Amygdala (tissue), 56 donors: ENCODE measurements at regions not wholly inside any gene's neighbourhood (a gene's known extent, or its start where the extent isn't known, plus 50 kb on each side); places are given as distances from the start of the nearest gene placed in this dataset.

Source experiments
- DNase-seq, 56 donors: peaks; one replicate each; lab custom pipeline; 2025; lab: John Stamatoyannopoulos, UW

GRCh38 chr10:84991301-84991700 lies 662.9 kb downstream of the CCSER2 start:
- no peak for DNase-seq

- DNase-seq, result no peak
Measured at GRCh38 chr10:84993251-84994035, 665.1 kb downstream of the CCSER2 start.

DNA sequence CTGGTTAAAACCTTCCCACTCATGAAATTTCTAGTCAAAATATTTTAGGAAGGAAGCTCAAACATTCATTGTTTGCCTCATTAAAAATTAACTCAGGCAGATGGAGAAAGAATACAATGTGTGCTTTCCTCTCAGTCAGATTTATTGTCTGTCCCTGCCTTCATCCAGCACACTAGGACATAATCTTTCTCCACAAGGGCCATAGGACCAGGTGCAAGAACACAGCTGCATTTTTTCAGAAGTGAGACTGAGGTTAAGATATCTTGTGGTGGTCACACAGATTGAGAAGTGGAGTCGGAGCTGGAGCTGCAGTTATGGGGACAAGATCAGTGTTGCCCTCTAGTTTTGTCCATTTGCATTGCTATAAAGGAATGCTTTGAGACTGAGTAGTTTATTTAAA lies 666.3 kb downstream of the CCSER2 start:
- no peak for DNase-seq

DNA sequence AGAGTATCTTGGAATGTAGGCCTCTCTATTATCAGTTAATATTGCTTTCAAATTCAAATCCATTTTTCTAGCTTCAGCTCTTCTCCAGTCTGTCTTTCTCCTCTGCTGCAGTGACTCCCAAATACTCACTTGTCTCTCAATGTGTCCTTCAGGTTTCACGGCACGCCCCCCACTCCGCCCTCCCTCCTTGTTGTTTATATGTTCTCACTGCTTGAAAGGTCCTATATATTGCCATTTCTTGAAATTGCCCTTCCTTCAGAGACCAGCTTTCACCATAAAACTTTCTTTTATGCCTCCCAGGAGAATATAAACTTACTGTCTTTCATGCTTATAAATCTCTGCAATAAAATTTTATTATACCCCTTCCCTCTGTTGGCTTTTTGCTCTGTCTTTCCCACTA lies 668.2 kb downstream of the CCSER2 start:
- no peak for DNase-seq

GRCh38 chr10:84997870-84998269 lies 669.5 kb downstream of the CCSER2 start:
- no peak for DNase-seq

DNA sequence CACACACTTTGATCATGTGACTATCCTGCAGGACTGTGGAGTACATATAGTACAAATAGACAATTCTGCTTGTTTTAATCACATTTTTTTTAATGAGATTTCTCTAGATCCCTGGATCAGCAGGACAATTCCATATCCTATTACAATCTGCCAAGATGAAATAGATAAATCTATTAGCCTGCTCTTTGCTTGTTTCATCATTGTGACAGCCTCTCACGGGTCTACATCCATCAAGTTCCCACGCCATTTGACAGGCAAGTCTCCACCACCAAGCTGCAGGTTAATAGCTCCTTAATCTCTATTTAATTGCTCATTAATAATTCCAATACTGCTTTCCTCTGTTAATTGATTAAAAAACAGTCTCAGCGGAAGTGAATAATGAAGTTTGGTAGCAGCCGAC lies 671.5 kb downstream of the CCSER2 start:
- DNase-seq, result no peak

- DNase-seq, result no peak
Measured at GRCh38 chr10:85003083-85003482, 674.7 kb downstream of the CCSER2 start.

- no peak for DNase-seq
Measured at GRCh38 chr10:85008488-85009184, 680.2 kb downstream of the CCSER2 start.

GRCh38 chr10:85012305-85012704 lies 683.9 kb downstream of the CCSER2 start:
- no peak for DNase-seq

GRCh38 chr10:85026878-85027467 lies 698.6 kb downstream of the CCSER2 start:
- no peak for DNase-seq

DNA sequence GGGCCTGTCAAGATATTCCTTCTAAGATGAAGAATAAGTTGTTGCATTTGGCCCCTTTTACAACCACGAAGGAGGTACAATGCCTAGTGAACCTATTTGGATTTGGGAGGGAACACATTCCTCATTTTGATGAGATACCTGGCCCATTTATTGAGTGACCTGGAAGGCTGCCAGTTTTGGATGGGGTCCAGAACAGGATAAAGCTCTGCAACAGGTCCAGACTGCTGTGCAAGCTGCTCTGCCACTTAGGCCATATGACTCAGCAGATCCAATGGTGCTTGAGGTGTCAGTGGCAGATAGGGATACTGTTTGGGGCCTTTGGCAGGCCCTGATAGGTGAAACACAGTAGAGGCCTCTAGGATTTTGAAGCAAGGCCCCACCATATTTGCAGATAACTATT lies 704.6 kb downstream of the CCSER2 start:
- no peak for DNase-seq

- no peak for DNase-seq
Measured at GRCh38 chr10:85036661-85037060, 708.3 kb downstream of the CCSER2 start.

GRCh38 chr10:85039311-85039710 lies 710.9 kb downstream of the CCSER2 start:
- no peak for DNase-seq

DNA sequence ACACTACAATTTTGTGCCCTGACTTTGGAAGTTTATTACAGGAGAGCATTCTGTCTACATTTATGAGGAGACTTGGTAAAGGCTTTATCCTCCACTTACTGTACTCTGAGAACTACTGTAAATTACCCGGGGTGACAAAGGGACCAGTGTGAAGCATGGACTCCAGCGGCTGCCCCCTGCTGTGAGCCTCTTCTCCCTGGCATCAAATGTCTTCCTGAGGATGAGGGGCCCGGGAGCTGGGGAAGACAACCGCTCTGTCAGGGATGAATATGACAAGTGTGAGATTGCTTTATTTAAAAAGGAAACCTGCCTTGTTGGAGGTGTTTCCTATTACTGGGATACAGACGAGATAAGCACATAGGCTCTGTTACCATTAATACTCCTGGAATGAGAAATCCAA lies 714.8 kb downstream of the CCSER2 start:
- DNase-seq, result no peak

- DNase-seq, result no peak
Measured at GRCh38 chr10:85045046-85045445, 716.7 kb downstream of the CCSER2 start.

GRCh38 chr10:85047170-85047834 lies 718.9 kb downstream of the CCSER2 start:
- no peak for DNase-seq

- DNase-seq, result no peak
Measured at GRCh38 chr10:85047979-85048378, 719.6 kb downstream of the CCSER2 start.

DNA sequence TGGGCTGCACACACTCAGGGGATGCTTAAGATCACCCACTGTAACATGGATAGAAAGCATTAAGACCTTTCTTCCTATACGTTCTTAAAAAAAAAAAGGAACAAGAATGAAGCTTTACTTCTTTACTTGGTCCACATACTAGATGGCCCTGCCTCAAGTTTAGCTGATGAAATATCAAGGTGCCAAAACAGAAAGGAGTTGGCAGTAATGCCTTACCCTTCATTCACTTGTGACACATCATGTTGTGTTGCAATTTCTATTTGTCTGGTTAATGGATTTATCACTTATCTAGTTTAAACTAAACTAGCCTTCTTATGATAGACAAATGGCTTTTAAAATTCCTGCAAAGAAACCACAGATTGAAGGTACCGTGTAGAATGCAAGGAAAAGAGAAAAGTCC lies 720.3 kb downstream of the CCSER2 start:
- no peak for DNase-seq

DNA sequence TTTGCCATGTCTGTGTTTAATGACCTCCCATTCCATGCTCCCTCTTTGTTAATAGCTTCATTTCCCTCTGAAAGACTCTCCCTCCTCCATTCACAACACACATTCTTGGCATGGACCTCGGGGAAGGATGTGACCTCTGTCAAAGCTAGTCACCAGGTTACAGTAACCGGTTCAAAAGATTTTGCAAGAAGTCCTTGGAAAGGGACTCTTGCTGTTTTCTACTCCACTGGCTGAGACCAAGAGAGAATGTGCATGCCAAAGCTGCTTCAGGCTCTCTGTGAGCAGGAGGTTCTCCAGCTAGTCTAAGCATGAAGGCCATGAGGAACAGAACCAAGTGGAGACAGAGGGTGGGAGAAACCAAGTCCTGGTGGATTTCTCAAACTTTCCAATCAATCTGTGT lies 732.6 kb downstream of the CCSER2 start:
- DNase-seq, result no peak

GRCh38 chr10:85061401-85061800 lies 733.0 kb downstream of the CCSER2 start:
- no peak for DNase-seq

GRCh38 chr10:85067955-85068354 lies 739.6 kb downstream of the CCSER2 start:
- DNase-seq, result no peak
